GM23338 (cell line): ENCODE measurements at regions not wholly inside any gene's neighbourhood (a gene's known extent, or its start where the extent isn't known, plus 50 kb on each side); places are given as distances from the start of the nearest gene placed in this dataset.

Experiments
- ATAC-seq: fragments of 200-7000 bp; cut with Tn5 transposase; 3 replicates; pipeline ENCODE4 v1.9.1; 2020
- DNase-seq: peaks from one replicate; pipeline ENCODE4 v3.0.0-alpha.2; 2015; ENCODE audit warnings: low spot score
- H2AFZ ChIP-seq: fragments of 200-600 bp; sonication (generic); 2 replicates; pipeline ENCODE4 v1.8.0; 2016; ENCODE audit warnings: antibody characterized with exemption, mild to moderate bottlenecking, moderate library complexity
- H3F3A ChIP-seq: fragments of 200-600 bp; sonication (generic); replicated peaks from 2 replicates; pipeline ENCODE4 v1.8.0; 2017; ENCODE audit warnings: antibody characterized with exemption, mixed run types, low read depth
- H3K27ac ChIP-seq: fragments of 200-600 bp; sonication (generic); 2 replicates; pipeline ENCODE4 v1.6.1; 2016; ENCODE audit warnings: low read depth
- H3K27me3 ChIP-seq: fragments of 200-600 bp; sonication (generic); 2 replicates; pipeline ENCODE4 v1.8.0; 2016; ENCODE audit warnings: mild to moderate bottlenecking, mixed run types, moderate library complexity; ENCODE audit not compliant: insufficient read depth
- H3K36me3 ChIP-seq: fragments of 200-600 bp; sonication (generic); 2 replicates; pipeline ENCODE4 v1.8.0; 2016; ENCODE audit warnings: mild to moderate bottlenecking; ENCODE audit not compliant: insufficient read depth
- H3K4me1 ChIP-seq: fragments of 200-600 bp; sonication (generic); 2 replicates; pipeline ENCODE4 v1.8.0; 2016; ENCODE audit warnings: mild to moderate bottlenecking, moderate library complexity; ENCODE audit not compliant: insufficient read depth
- H3K4me2 ChIP-seq: fragments of 200-600 bp; sonication (generic); 2 replicates; pipeline ENCODE4 v1.7.1; 2017; ENCODE audit warnings: mixed run types
- H3K4me3 ChIP-seq: fragments of 200-600 bp; sonication (generic); 2 replicates; pipeline ENCODE4 v1.6.1; 2016; ENCODE audit warnings: mixed run types
- H3K79me2 ChIP-seq: fragments of 200-600 bp; sonication (generic); replicated peaks from 2 replicates; pipeline ENCODE4 v1.8.0; 2017; ENCODE audit warnings: mild to moderate bottlenecking; ENCODE audit not compliant: insufficient read depth
- H3K9me2 ChIP-seq: fragments of 200-600 bp; sonication (generic); 2 replicates; pipeline ENCODE4 v1.8.0; 2017; ENCODE audit not compliant: insufficient read depth
- H4K20me1 ChIP-seq: fragments of 200-600 bp; sonication (generic); replicated peaks from 2 replicates; pipeline ENCODE4 v1.8.0; 2017; ENCODE audit warnings: mild to moderate bottlenecking; ENCODE audit not compliant: insufficient read depth
- H3K27ac Mint-ChIP-seq: 2 replicates; pipeline ENCODE4 v1.8.0; 2020; ENCODE audit warnings: inconsistent platforms, mild to moderate bottlenecking, moderate library complexity, mixed read lengths
- H3K27me3 Mint-ChIP-seq: 3 replicates; pipeline ENCODE4 v1.8.0; 2022; ENCODE audit warnings: low read depth, mild to moderate bottlenecking, moderate library complexity, mixed read lengths, inconsistent platforms; ENCODE audit not compliant: insufficient read depth, poor library complexity
- H3K36me3 Mint-ChIP-seq: 3 replicates; pipeline ENCODE4 v1.8.0; 2021; ENCODE audit warnings: low read depth, mild to moderate bottlenecking, inconsistent platforms, moderate library complexity, mixed read lengths
- H3K4me1 Mint-ChIP-seq: 3 replicates; pipeline ENCODE4 v1.8.0; 2020; ENCODE audit warnings: mild to moderate bottlenecking, inconsistent platforms, mixed read lengths
- H3K4me3 Mint-ChIP-seq: 3 replicates; pipeline ENCODE4 v1.8.0; 2021; ENCODE audit warnings: moderate library complexity, mild to moderate bottlenecking, inconsistent platforms, mixed read lengths
- H3K9me3 Mint-ChIP-seq: 3 replicates; pipeline ENCODE4 v1.8.0; 2020; ENCODE audit warnings: moderate library complexity, mild to moderate bottlenecking, inconsistent platforms, mixed read lengths
- ETS1 ChIP-seq: IDR thresholded peaks from 2 replicates; pipeline ENCODE4 v1.6.1; 2016; ENCODE audit warnings: antibody characterized with exemption
- EZH2 ChIP-seq: fragments of 200-600 bp; sonication (generic); IDR thresholded peaks from one replicate; pipeline ENCODE4 v1.8.0; 2017; ENCODE audit warnings: antibody characterized with exemption, mild to moderate bottlenecking, low read depth; ENCODE audit not compliant: unreplicated experiment
- EZH2phosphoT487 ChIP-seq: fragments of 200-600 bp; sonication (generic); IDR thresholded peaks from one replicate; pipeline ENCODE4 v1.8.1; 2018; ENCODE audit warnings: antibody characterized with exemption; ENCODE audit not compliant: unreplicated experiment
- ZNF331 ChIP-seq: fragments of 250-450 bp; sonication (Bioruptor Pico); IDR thresholded peaks from 2 replicates; pipeline ENCODE4 v1.5.0; 2020; ENCODE audit warnings: low read depth, mild to moderate bottlenecking, moderate library complexity

GRCh38 chr9:111986035-111986556 lies 89.5 kb downstream of the UGCG start:
- no peaks in the 10 kb centered on the region for H3K4me1 Mint-ChIP-seq
- H3K27me3 ChIP-seq: no peaks in the 10 kb centered on the region
- H3K27me3 Mint-ChIP-seq: peaks cover 5% of the 10 kb centered on the region
- no peaks in the 10 kb centered on the region for H3K36me3 ChIP-seq
- H3K79me2 ChIP-seq: no peaks in the 10 kb centered on the region
- H3K4me2 ChIP-seq: no peak overlapping the region
- no peak overlapping the region for H3K27ac Mint-ChIP-seq
- H3K27ac ChIP-seq: no peak overlapping the region
- H3K4me3 ChIP-seq: no peak overlapping the region
- no peaks in the 10 kb centered on the region for H3F3A ChIP-seq
- no peaks in the 10 kb centered on the region; the same call in 2 of the 3 replicates for H3K36me3 Mint-ChIP-seq
- no peak overlapping the region for H2AFZ ChIP-seq
- no peaks in the 10 kb centered on the region for H4K20me1 ChIP-seq
- no peaks in the 10 kb centered on the region for H3K4me1 ChIP-seq
- no peak overlapping the region for H3K4me3 Mint-ChIP-seq
- H3K9me2 ChIP-seq: no peaks in the 10 kb centered on the region
- no peak for TF ChIP-seq ZNF331 (CRISPR knock-in tag)
- no peak for TF ChIP-seq ETS1
- no peak for TF ChIP-seq EZH2
- TF ChIP-seq EZH2phosphoT487: no peak
- ATAC-seq: no peak
- no peak for DNase-seq
- no peaks in the 10 kb centered on the region for H3K9me3 Mint-ChIP-seq
